GM19328 (cell line): ENCODE measurements at regions not wholly inside any gene's neighbourhood (a gene's known extent, or its start where the extent isn't known, plus 50 kb on each side); places are given as distances from the start of the nearest gene placed in this dataset.

Experiments used
- ATAC-seq: cut with Tn5 transposase; IDR thresholded peaks from one replicate; pipeline ENCODE4 v1.9.1; 2021; ENCODE audit warnings: mild to moderate bottlenecking, moderate library complexity; ENCODE audit not compliant: unreplicated experiment

- ATAC-seq: no peak
These were observed 192.1 kb upstream of the KLF14 start for GRCh38 chr7:130926001-130926691.

DNA sequence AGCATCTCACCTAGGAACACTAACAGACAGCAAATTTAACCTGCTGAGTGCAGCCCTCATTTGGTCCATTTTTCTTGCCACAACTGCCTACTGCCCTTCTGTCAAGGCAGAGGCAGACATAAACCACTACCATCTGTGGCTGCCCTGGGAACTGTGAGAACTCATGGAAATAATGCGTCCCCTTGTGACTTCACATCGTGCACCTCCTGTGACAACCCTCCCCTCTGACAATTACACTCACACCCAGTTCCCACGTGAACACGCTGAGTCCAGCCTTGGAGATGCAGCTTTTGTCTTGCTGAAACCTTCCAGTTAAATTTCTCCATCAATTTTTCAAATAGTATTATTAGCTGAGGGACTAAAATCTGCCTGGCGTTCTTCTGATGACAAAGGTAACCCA lies 193.1 kb upstream of the KLF14 start:
- ATAC-seq: no peak

GRCh38 chr7:130927564-130927963 lies 193.6 kb upstream of the KLF14 start:
- ATAC-seq: no peak

DNA sequence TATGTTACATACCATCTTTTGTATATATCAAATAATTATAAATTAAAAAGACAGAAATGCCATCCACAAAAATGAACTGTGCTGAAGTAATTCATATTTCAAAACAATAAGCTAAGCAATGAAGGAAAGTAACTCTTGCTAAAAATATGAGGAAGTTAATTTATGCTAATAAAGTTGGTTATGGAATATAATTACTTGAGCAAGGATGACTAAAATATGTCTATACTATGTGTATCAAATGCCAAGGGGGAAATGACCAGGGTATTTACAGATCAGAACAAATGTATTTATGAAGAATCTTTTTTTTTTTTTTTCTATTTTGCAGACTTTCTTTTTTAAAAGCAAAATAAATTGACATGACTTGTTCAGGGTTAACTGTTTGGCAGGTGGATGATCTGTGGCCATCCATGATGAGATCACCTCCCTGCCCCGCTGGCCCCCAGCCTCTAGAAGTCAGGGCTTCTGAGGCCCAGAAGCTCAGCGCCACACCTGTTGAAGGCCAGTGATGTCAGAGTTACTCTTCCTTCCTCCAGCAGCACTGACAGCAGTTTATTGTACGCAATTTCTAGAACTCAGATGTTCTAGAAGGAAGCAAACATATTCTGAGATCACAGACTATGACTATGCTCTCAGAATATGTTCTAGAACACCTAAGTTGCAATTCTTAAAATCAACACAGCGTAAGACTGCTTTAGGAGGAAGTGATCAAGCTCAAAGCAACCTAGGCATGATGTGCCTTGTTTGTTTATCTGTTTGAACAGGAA lies 196.1 kb upstream of the KLF14 start:
- no peak for ATAC-seq

GRCh38 chr7:130930681-130931080 lies 196.7 kb upstream of the KLF14 start:
- no peak for ATAC-seq

DNA sequence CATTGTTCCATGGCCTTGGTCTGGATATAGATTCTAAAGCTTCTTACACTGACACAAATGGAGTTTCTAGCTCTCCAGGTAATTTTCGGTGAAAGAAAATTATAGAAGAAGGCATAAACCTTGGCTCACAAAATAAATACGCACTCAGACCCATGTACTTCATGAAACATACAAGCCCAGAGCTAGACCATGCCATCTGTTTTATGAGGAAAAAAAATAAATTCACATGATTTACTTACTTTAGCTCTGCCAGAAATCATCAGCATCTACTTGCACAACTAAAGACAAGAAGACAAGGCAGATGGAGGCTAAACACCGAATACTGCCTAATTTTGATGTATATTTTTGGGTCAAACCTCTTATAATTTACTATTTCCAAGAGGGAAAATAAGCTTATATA lies 197.4 kb upstream of the KLF14 start:
- no peak for ATAC-seq

- ATAC-seq: no peak
These were observed 198.1 kb upstream of the KLF14 start for GRCh38 chr7:130932088-130932487.

DNA sequence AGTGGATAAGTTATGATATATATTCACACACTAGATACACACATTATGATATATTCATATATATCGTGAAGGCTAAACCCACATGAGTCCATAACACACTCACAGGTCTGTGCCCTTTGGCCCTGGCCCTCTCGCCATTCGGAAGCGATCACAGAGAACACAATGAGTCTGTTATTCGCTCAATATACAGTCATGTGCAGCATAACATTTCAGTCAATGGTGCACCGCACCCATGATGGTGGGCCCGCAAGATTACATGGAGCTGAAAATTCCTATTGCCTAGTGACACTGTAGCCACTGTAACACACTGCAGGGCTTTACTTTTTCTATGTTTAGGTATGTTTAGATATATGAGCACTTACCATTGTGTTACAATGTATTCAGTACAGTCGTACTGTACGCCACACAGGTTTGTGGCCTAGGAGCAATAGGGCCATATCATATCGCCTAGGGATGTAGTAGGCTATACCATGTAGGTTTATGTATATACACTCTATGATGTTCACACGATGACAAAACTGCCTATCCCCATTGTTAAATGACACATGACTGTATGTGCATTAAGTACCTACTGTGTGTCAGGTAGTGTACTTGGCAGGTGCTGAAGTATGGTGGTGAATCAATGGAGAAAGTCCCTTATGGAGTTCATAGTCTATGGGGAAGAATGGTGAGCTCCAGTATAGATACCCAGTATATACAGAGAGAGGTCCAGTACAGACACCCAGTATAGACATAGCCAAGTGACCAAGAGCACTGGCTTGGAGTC lies 198.8 kb upstream of the KLF14 start:
- ATAC-seq: no peak

DNA sequence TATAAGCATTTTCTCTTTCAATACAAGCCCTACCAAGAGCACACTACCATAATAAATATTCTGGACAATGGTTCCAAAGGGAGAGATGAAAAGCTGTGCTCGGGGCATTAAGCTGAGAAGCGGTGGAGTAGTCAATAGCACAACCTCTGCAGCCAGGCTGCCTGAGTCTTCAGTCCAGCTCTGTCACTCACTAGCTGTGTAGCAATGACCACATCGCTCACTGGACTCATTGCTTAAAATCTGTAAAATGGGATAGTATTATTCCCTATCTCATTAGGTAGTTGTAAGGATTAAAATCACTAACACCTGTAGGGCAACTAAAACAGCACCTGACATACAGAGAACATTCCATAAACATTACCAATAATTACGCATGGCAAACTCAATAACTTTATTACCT lies 199.9 kb upstream of the KLF14 start:
- ATAC-seq: no peak

DNA sequence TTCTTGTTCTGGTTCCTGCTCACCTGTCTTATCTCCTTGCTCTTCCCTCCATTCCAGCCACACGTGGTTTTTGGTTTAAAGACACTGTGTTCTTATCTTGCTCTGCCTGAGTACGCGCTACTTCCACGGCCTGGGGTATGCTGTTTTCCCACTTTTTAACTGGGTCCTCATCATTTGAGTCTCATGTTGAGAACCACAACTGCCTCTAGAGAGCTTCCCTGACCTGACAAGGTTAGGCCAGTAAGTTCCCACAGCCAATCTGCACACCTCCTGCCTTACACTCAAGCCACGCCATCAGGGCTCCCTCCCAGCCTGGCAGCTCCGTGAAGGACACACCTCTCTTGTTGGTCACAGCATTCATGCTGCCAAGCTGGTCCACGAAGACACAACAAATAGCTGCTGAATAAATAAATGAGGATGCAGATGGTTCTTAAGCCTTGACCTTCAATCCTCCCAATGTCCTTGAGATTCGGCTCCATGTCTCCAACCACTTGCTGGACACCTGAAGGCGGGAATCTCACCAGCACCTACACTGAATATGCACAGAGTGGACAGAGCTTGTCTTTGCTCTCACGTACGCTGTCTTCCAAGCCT lies 201.7 kb upstream of the KLF14 start:
- no peak for ATAC-seq

GRCh38 chr7:130936202-130936931 lies 202.4 kb upstream of the KLF14 start:
- ATAC-seq: no peak

DNA sequence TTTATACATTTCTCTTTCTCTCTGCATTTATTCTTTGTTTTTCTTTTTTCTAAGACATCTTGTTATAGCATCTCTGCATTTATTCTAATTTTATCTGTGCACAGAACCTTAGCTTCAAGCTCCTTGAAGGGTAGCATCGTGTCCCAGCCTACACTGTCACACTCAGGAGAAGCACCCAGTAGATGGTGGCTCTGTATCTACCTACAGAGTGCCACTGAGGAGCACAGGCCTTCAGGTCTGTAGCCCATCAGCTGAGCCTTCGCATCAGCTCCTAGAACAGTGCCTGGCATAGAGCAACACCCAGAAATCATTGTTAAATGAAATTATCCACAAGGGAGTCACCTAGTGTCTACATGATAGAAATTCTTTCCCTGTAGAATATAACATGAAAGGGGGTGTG lies 203.0 kb upstream of the KLF14 start:
- no peak for ATAC-seq

DNA sequence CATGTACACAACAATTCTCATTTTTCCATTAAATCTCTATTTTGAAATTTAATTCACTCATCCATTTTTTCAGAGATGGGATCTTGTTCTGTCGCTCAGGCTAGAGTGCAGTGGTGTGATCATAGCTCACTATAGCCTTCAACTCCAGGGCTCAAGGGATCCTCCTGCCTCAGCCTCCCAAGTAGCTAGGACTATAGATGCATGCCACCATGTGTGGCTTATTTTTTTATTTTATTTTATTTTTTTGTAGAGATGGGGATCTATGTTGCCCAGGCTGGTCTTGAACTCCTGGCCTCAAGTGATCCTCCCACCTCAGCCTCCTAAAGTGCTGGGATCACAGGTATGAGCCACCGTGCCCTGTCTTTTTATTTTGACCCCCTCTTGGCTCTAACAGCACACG lies 203.8 kb upstream of the KLF14 start:
- no peak for ATAC-seq

GRCh38 chr7:130938661-130939060 lies 204.7 kb upstream of the KLF14 start:
- no peak for ATAC-seq

- ATAC-seq: no peak
These were observed 205.5 kb upstream of the KLF14 start for GRCh38 chr7:130939321-130940095.

GRCh38 chr7:130940326-130940725 lies 206.3 kb upstream of the KLF14 start:
- ATAC-seq: no peak

GRCh38 chr7:130940907-130941306 lies 206.9 kb upstream of the KLF14 start:
- no peak for ATAC-seq

DNA sequence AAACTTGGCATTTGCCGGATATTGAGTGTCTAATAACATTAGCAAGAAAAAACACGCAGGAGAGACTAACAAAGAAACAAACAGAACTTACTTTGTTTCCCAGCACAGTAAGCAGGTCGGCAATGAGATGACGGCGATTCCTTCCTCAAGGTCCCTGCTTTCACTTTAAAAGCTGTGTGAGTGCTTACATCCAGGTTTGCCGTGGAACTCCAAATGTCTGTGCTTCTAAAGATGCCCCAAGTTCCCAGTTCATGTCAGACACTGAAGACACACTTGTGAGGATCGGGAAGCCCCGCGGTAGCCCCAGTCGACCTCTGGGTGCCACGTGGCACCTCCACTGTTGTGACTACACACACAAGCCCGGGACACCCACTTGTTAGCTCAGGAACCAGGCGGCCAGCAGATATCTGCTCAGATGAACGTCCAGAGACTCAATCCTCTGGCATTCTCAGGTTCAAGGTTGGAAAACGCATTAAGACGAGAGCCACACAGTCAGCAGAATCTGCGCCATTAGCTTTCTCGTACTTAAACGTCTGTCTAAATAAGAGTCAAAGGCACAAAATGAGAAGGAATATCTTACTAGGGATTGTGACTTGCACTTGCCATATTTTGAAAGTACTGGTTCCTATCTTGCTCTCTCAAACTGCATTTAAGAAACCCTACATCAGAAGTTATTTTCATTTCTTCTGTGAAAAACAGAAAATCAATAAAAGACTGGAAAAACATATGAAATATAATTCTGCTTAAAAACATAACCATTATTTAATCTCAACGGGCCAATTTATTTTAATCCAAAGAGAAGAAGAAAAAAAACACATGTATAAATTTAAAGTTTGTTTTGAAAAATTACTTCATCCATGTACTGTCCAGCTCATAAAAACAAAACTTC lies 207.6 kb upstream of the KLF14 start:
- no peak for ATAC-seq
